Calu3 (cell line): ENCODE measurements at regions not wholly inside any gene's neighbourhood (a gene's known extent, or its start where the extent isn't known, plus 50 kb on each side); places are given as distances from the start of the nearest gene placed in this dataset.

Source experiments
- BruUV-seq: library from RNA; stranded (reverse); fragments of 400-500 nt; replicated peaks from 2 replicates; lab custom pipeline; 2021; lab: Mats Ljungman, UMichigan
- CTCF ChIA-PET: fragments of 300-600 bp; sonication (Branson Sonifier 250); formaldehyde crosslinking; loops from one replicate; lab custom pipeline; 2022; ENCODE audit warnings: antibody characterized with exemption; lab: Charles Lee
- DNase-seq: peaks from one replicate; pipeline ENCODE4 v3.0.0; 2022
- H3K27ac Mint-ChIP-seq: one replicate; pipeline ENCODE4 v1.8.0; 2022; ENCODE audit warnings: mixed read lengths; ENCODE audit not compliant: unreplicated experiment
- H3K27me3 Mint-ChIP-seq: one replicate; pipeline ENCODE4 v1.8.0; 2022; ENCODE audit warnings: mixed read lengths; ENCODE audit not compliant: unreplicated experiment
- H3K36me3 Mint-ChIP-seq: one replicate; pipeline ENCODE4 v1.8.0; 2022; ENCODE audit warnings: mild to moderate bottlenecking, moderate library complexity, mixed read lengths; ENCODE audit not compliant: insufficient read depth, unreplicated experiment
- H3K4me1 Mint-ChIP-seq: one replicate; pipeline ENCODE4 v1.8.0; 2022; ENCODE audit warnings: mild to moderate bottlenecking, low read depth, mixed read lengths; ENCODE audit not compliant: unreplicated experiment
- H3K4me3 Mint-ChIP-seq: one replicate; pipeline ENCODE4 v1.8.0; 2022; ENCODE audit warnings: mild to moderate bottlenecking, low read depth, moderate library complexity, mixed read lengths; ENCODE audit not compliant: unreplicated experiment
- H3K9me3 Mint-ChIP-seq: one replicate; pipeline ENCODE4 v1.8.0; 2022; ENCODE audit warnings: low read depth, mixed read lengths; ENCODE audit not compliant: unreplicated experiment
- intact Hi-C: fragments of 100-400 bp; cut with micrococcal nuclease; formaldehyde crosslinking; loops from one replicate; pipeline ENCODE4 v1.10.0; 2022; ENCODE audit not compliant: unreplicated experiment
- TF ChIP-seq, protein P1 (sequence below): fragments of 200-600 bp; IDR thresholded peaks from one replicate; pipeline ENCODE4 v1.8.0; 2022; ENCODE audit warnings: antibody characterized with exemption; ENCODE audit not compliant: unreplicated experiment

GRCh38 chr4:19005211-19005610 lies 983.7 kb upstream of the LCORL start:
- no TSS peak for BruUV-seq
- no peaks in the 10 kb centered on the region for H3K27me3 Mint-ChIP-seq
- no peaks in the 10 kb centered on the region for H3K4me1 Mint-ChIP-seq
- CTCF ChIA-PET = no interaction called here
- TF ChIP-seq, protein P1, sequence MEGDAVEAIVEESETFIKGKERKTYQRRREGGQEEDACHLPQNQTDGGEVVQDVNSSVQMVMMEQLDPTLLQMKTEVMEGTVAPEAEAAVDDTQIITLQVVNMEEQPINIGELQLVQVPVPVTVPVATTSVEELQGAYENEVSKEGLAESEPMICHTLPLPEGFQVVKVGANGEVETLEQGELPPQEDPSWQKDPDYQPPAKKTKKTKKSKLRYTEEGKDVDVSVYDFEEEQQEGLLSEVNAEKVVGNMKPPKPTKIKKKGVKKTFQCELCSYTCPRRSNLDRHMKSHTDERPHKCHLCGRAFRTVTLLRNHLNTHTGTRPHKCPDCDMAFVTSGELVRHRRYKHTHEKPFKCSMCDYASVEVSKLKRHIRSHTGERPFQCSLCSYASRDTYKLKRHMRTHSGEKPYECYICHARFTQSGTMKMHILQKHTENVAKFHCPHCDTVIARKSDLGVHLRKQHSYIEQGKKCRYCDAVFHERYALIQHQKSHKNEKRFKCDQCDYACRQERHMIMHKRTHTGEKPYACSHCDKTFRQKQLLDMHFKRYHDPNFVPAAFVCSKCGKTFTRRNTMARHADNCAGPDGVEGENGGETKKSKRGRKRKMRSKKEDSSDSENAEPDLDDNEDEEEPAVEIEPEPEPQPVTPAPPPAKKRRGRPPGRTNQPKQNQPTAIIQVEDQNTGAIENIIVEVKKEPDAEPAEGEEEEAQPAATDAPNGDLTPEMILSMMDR = no peak
- H3K36me3 Mint-ChIP-seq = no peaks in the 10 kb centered on the region
- H3K27ac Mint-ChIP-seq = no peak overlapping the region
- intact Hi-C loops = no loop called here
- peaks cover 9% of the 10 kb centered on the region for H3K9me3 Mint-ChIP-seq
- no peak for DNase-seq
- H3K4me3 Mint-ChIP-seq = no peak overlapping the region

DNA sequence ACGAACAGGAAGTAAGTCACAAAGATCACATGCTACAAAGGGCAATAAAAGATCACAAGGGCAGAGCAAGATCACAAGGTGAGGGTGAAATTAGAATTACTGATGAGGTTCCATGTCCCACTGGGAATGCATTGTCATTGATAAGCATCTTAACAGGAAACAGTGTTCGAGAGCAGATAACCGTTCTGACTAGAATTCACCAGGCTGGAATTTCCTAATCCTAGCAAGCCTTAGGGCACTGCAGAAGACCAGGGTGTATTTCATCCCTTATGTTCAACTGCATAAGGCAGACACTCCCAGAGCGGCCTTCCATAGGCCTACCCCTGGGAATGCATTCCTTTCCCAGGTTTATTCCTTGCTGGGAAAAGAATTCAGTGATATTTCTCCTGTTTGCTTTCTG lies 980.6 kb upstream of the LCORL start:
- no TSS peak for BruUV-seq
- no peak for DNase-seq
- CTCF ChIA-PET = no interaction called here
- Mint-ChIP-seq H3K4me1 (no peaks in the 10 kb centered on the region), H3K36me3 (no peaks in the 10 kb centered on the region), H3K4me3 (no peak overlapping the region), H3K27me3 (no peaks in the 10 kb centered on the region), H3K9me3 (peaks cover 13% of the 10 kb centered on the region), H3K27ac (no peak overlapping the region)
- intact Hi-C loops = no loop called here
- TF ChIP-seq, protein P1 = no peak

- BruUV-seq = no TSS peak
- TF ChIP-seq, protein P1 = no peak
- Mint-ChIP-seq H3K4me3 (no peak overlapping the region), H3K9me3 (peaks cover 13% of the 10 kb centered on the region), H3K27ac (no peak overlapping the region), H3K36me3 (no peaks in the 10 kb centered on the region), H3K27me3 (no peaks in the 10 kb centered on the region), H3K4me1 (no peaks in the 10 kb centered on the region)
- intact Hi-C loops = no loop called here
- CTCF ChIA-PET = no interaction called here
- DNase-seq = no peak
These were observed 978.0 kb upstream of the LCORL start for GRCh38 chr4:18999595-18999994.

DNA sequence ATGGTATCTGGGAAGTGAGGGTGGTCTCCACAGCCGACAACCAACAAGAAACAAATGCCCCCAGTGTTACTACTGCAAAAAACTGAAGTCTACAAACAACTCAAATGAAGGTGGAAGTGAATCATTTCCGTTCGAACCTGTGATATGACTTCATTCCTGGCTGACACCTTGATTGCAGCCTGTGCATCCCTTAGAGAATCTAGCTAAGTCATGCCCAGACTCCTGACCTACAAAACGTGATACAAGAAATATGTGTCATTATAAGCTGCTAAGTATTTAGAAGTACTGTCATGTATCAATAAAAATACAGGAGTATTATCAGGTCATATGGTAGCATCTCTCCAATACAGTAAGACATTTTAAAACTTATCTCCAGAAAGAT lies 959.7 kb upstream of the LCORL start:
- intact Hi-C loops = no loop called here
- CTCF ChIA-PET = no interaction called here
- Mint-ChIP-seq H3K4me3 (no peak overlapping the region), H3K9me3 (peaks cover 4% of the 10 kb centered on the region), H3K27ac (no peak overlapping the region), H3K36me3 (no peaks in the 10 kb centered on the region), H3K4me1 (no peaks in the 10 kb centered on the region), H3K27me3 (no peaks in the 10 kb centered on the region)
- DNase-seq = no peak
- no TSS peak for BruUV-seq
- TF ChIP-seq, protein P1 = no peak
